Gastroesophageal sphincter (tissue), 4 donors: ENCODE measurements at regions not wholly inside any gene's neighbourhood (a gene's known extent, or its start where the extent isn't known, plus 50 kb on each side); places are given as distances from the start of the nearest gene placed in this dataset.
"Not testable (repeated sequence)": the region's sequence is repeated elsewhere in the genome, so short reads cannot be mapped to it uniquely, and the experiment has no call there.

Experiments
- ATAC-seq: fragments of 150-250 bp; one replicate; pipeline ENCODE4 v1.9.1; 2016; ENCODE audit warnings: mild to moderate bottlenecking, moderate library complexity
- H3K27ac ChIP-seq, 4 donors: fragments of 200-600 bp; sonication (generic) in 3 of 4; 1 replicate in 3 of 4; 2 replicates in 1 of 4; pipeline ENCODE4 v1.5.1; 2016 to 2019
- H3K27me3 ChIP-seq: fragments of 200-600 bp; sonication (generic); one replicate; pipeline ENCODE4 v1.5.1; 2019
- H3K36me3 ChIP-seq, 2 donors: fragments of 200-600 bp; sonication (generic); one replicate each; pipeline ENCODE4 v1.5.1; 2019; ENCODE audit warnings: control low read depth in 1 of 2
- H3K4me1 ChIP-seq, 3 donors: fragments of 200-600 bp; sonication (generic); 1 replicate in 2 of 3; 2 replicates in 1 of 3; pipeline ENCODE4 v1.5.1; 2016 to 2019; ENCODE audit warnings: control low read depth in 2 of 3
- H3K4me3 ChIP-seq, 2 donors: fragments of 200-600 bp; sonication (generic); one replicate each; pipeline ENCODE4 v1.5.1; 2019; ENCODE audit warnings: mild to moderate bottlenecking in 1 of 2, moderate library complexity in 1 of 2
- H3K9me3 ChIP-seq, 3 donors: fragments of 200-600 bp; sonication (generic); one replicate each; pipeline ENCODE4 v1.5.1; 2017 to 2019; ENCODE audit warnings: control low read depth in 2 of 3
- CTCF ChIP-seq, 4 experiments: fragments of 200-600 bp in 2 of 4; fragments of 450-650 bp in 2 of 4; sonication (generic) in 1 of 4; IDR thresholded peaks; one replicate each; pipeline ENCODE4 v1.5.1; 2017 to 2019; ENCODE audit warnings: antibody characterized with exemption in 4 of 4, mild to moderate bottlenecking in 2 of 4, moderate library complexity in 2 of 4
- EP300 ChIP-seq: sonication (generic); formaldehyde crosslinking; IDR thresholded peaks from one replicate; pipeline ENCODE4 v1.6.1; 2017; ENCODE audit warnings: antibody characterized with exemption, mild to moderate bottlenecking
- POLR2A ChIP-seq, 2 donors: fragments of 450-650 bp; IDR thresholded peaks; one replicate each; pipeline ENCODE4 v1.6.1; 2017; ENCODE audit warnings: antibody characterized with exemption in 2 of 2, mild to moderate bottlenecking in 2 of 2, moderate library complexity in 1 of 2
- POLR2AphosphoS5 ChIP-seq: sonication (generic); formaldehyde crosslinking; IDR thresholded peaks from one replicate; pipeline ENCODE4 v1.6.1; 2017; ENCODE audit warnings: antibody characterized with exemption
- WGBS, 2 donors: methylation state at CpG; one replicate each; pipeline ENCODE4 v1.1.5; 2018; ENCODE audit warnings: low coverage in 1 of 2; 5-methylcytosine and 5-hydroxymethylcytosine counted together

DNA sequence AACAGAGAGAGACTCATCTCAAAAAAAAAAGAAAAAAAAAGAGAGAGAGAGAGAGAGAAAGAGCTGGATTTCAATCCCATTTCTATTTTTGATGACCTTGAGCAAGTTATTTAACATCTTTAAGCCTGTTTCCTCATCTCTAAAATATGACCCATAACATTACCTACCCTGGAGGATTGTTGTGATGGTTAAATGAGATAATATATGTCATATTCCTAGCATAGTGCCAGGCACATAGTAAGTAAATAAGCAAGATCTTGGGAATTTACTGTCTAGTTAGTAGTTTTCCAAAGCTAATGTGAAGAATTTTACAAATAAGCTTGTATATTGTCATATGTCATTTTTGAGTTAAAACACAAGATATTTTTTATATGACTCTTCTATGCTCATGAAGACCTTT, 236.5 kb downstream of the PHLDA1 start:
- Histone ChIP-seq H3K27me3 (no peaks in the 10 kb centered on the region), H3K36me3 (no peaks in the 10 kb centered on the region), H3K4me3 (no peak overlapping the region), H3K4me1 (no peaks in the 10 kb centered on the region), H3K27ac (no peak overlapping the region), H3K9me3 (no peaks in the 10 kb centered on the region)
- ATAC-seq: no peak
- TF ChIP-seq POLR2A (IDR thresholded peaks at IDR 0.05): no peak
- TF ChIP-seq CTCF (IDR thresholded peaks at IDR 0.05): no peak
- no peak for TF ChIP-seq POLR2AphosphoS5
- no peak for TF ChIP-seq EP300

GRCh38 chr12:75792687-75793086, 238.9 kb downstream of the PHLDA1 start:
- no peak overlapping the region for H3K27ac ChIP-seq

DNA sequence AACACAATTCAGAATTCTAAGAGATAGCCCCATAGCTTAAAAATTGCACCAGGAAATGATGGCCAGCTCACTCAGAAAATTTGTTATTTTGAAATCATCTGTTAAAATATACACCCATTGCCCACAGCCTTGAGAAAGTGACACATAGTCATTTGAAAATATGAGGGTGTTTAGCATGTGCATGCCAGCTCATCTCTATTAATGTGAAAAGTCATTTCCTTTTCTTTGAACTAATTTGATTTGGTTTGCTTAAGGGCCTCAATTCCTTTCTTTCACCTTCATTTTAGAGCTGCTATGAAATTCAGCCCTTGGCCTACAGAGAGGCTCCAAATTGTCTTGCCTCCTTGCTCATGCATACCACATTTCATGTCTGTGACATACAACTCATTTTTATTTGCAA, 241.4 kb downstream of the PHLDA1 start:
- no peaks in the 10 kb centered on the region for H3K9me3 ChIP-seq
- ATAC-seq: no peak
- no peaks in the 10 kb centered on the region for H3K36me3 ChIP-seq
- H3K4me3 ChIP-seq: no peak overlapping the region
- no peaks in the 10 kb centered on the region for H3K4me1 ChIP-seq
- TF ChIP-seq CTCF (IDR thresholded peaks at IDR 0.05): no peak
- no peak for TF ChIP-seq EP300
- TF ChIP-seq POLR2A (IDR thresholded peaks at IDR 0.05): no peak
- TF ChIP-seq POLR2AphosphoS5: no peak
- H3K27ac ChIP-seq: no peak overlapping the region
- no peaks in the 10 kb centered on the region for H3K27me3 ChIP-seq

More at GRCh38 chr12:75792687-75793086, 238.9 kb downstream of the PHLDA1 start:
- Histone ChIP-seq H3K4me3 (no peak overlapping the region), H3K4me1 (no peaks in the 10 kb centered on the region), H3K9me3 (no peaks in the 10 kb centered on the region), H3K36me3 (no peaks in the 10 kb centered on the region), H3K27me3 (no peaks in the 10 kb centered on the region)
- WGBS, 2 donors: 0% methylated on average over 1 of the region's 1 CpG
- ATAC-seq: no peak
- no peak for TF ChIP-seq CTCF (IDR thresholded peaks at IDR 0.05)
- TF ChIP-seq POLR2AphosphoS5: no peak
- no peak for TF ChIP-seq POLR2A (IDR thresholded peaks at IDR 0.05)
- no peak for TF ChIP-seq EP300

- H3K4me1 ChIP-seq, H3K27me3 ChIP-seq, H3K36me3 ChIP-seq, ATAC-seq, H3K9me3 ChIP-seq, H3K27ac ChIP-seq, H3K4me3 ChIP-seq: not testable (repeated sequence)
- WGBS, 2 donors: 97 to 100% methylated on average over 2 of the region's 2 CpGs
These were observed 244.4 kb downstream of the PHLDA1 start for GRCh38 chr12:75787146-75787545.

DNA sequence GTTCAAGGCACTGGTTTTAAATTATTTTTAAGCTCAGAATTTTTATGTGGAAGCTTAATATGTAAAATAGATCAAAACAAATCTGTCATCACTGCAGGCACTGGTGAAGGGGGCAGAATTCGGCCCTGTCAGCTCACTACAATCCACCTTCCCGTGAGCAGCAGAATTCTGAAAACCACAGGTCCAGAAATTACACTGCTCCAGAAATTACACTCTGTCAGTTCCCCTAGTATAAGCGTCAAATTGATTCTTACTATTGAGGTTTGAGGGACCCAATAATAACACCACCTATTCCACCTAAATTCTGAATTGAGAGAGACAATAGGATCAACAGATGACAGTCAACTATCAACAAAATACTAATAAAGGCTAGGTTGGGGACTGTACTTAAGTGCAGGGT, 245.5 kb downstream of the PHLDA1 start:
- Histone ChIP-seq H3K27ac (no peak overlapping the region), H3K27me3 (no peaks in the 10 kb centered on the region), H3K4me3 (no peak overlapping the region), H3K4me1 (peaks cover 0 to 7% (median 0%) of the 10 kb centered on the region in 3 donors), H3K9me3 (no peaks in the 10 kb centered on the region), H3K36me3 (no peaks in the 10 kb centered on the region)
- WGBS, 2 donors: 89 to 90% methylated on average over 2 to 3 of the region's 3 CpGs
- TF ChIP-seq EP300: no peak
- no peak for TF ChIP-seq POLR2A (IDR thresholded peaks at IDR 0.05)
- TF ChIP-seq CTCF (IDR thresholded peaks at IDR 0.05): no peak
- TF ChIP-seq POLR2AphosphoS5: no peak
- no peak for ATAC-seq

GRCh38 chr12:75784591-75784990, 247.0 kb downstream of the PHLDA1 start:
- H3K27ac ChIP-seq: no peak overlapping the region
- H3K9me3 ChIP-seq: no peaks in the 10 kb centered on the region
- peaks cover 0 to 7% (median 0%) of the 10 kb centered on the region in 3 donors for H3K4me1 ChIP-seq
- 67 to 77% methylated on average over 1 to 2 of the region's 2 CpGs for WGBS, 2 donors
- no peak for TF ChIP-seq POLR2AphosphoS5
- TF ChIP-seq POLR2A (IDR thresholded peaks at IDR 0.05): no peak
- TF ChIP-seq EP300: no peak
- TF ChIP-seq CTCF (IDR thresholded peaks at IDR 0.05): no peak
- no peaks in the 10 kb centered on the region for H3K27me3 ChIP-seq
- H3K36me3 ChIP-seq: no peaks in the 10 kb centered on the region
- no peak overlapping the region for H3K4me3 ChIP-seq
- ATAC-seq: no peak
